ENCODE measurements at regions not wholly inside any gene's neighbourhood (a gene's known extent, or its start where the extent isn't known, plus 50 kb on each side); places are given as distances from the start of the nearest gene placed in this dataset.

DNA sequence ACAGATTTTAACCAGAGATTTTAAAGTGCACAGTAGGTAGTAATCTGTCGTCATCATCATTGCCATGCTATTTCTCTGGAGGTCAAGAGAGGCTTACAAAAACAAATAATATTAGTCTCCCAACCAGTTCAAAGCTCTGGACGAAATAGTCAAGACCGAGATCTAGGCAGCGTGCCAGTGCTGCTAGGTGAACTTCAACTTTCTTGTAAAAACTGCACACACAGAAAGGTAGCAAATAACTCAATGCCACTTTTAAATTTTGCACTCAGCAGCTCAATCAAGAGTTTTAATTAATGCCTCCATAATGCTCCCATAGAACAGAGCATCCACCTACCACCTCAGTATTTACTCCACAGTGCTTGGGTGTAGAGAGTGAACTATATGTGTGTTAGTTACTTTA, 656.8 kb downstream of the IRX1 start:
- CTCF ChIA-PET: no interaction called here
- POLR2A ChIA-PET: no interaction called here
- no peak for DNase-seq (ENCODE audit: extremely low spot score)
- TF ChIP-seq ELF4 (IDR thresholded peaks at IDR 0.05) (no peak), CTBP1 (IDR thresholded peaks at IDR 0.05; ENCODE audit: borderline replicate concordance) (no peak), PKNOX1 (IDR thresholded peaks at IDR 0.05) (no peak), SUZ12 (IDR thresholded peaks at IDR 0.05) (no peak), BHLHE40 (IDR thresholded peaks at IDR 0.05; ENCODE audit: borderline replicate concordance) (no peak), ZNF384 (IDR thresholded peaks at IDR 0.05) (no peak), SP1 (IDR thresholded peaks at IDR 0.05) (no peak), HDGF (IDR thresholded peaks at IDR 0.05; ENCODE audit: borderline replicate concordance) (no peak), LEF1 (IDR thresholded peaks at IDR 0.05; ENCODE audit: borderline replicate concordance) (no peak), NFRKB (IDR thresholded peaks at IDR 0.05) (no peak), TARDBP (IDR thresholded peaks at IDR 0.05) (no peak), FOXK2 (IDR thresholded peaks at IDR 0.05) (no peak), ARNT (IDR thresholded peaks at IDR 0.05) (no peak), FOXM1 (IDR thresholded peaks at IDR 0.05; ENCODE audit: borderline replicate concordance) (no peak), FOXA1 (IDR thresholded peaks at IDR 0.05) (no peak)

GRCh38 chr5:4254736-4255135, 659.1 kb downstream of the IRX1 start:
- TF ChIP-seq ELF4 (IDR thresholded peaks at IDR 0.05): no peak
- TF ChIP-seq FOXA1 (IDR thresholded peaks at IDR 0.05): no peak
- no peak for TF ChIP-seq NFRKB (IDR thresholded peaks at IDR 0.05)
- TF ChIP-seq SP1 (IDR thresholded peaks at IDR 0.05): no peak
- no peak for TF ChIP-seq CTBP1 (IDR thresholded peaks at IDR 0.05; ENCODE audit: borderline replicate concordance)
- no peak for TF ChIP-seq L3MBTL2 (conservative IDR thresholded peaks at IDR 0.05)
- TF ChIP-seq HDGF (IDR thresholded peaks at IDR 0.05; ENCODE audit: borderline replicate concordance): no peak
- no peak for TF ChIP-seq BHLHE40 (IDR thresholded peaks at IDR 0.05; ENCODE audit: borderline replicate concordance)
- TF ChIP-seq LEF1 (IDR thresholded peaks at IDR 0.05; ENCODE audit: borderline replicate concordance): no peak
- no peak for TF ChIP-seq ZNF384 (IDR thresholded peaks at IDR 0.05)

GRCh38 chr5:4255441-4255840, 659.8 kb downstream of the IRX1 start:
- POLR2A ChIA-PET: no interaction called here
- CTCF ChIA-PET: no interaction called here
- no peak for TF ChIP-seq LEF1 (IDR thresholded peaks at IDR 0.05; ENCODE audit: borderline replicate concordance)
- no peak for DNase-seq (ENCODE audit: extremely low spot score)

More at GRCh38 chr5:4254736-4255135, 659.1 kb downstream of the IRX1 start:
- no peak for DNase-seq (ENCODE audit: extremely low spot score)
- ChIA-PET CTCF (no interaction called here), POLR2A (no interaction called here)

GRCh38 chr5:4258170-4258569, 662.5 kb downstream of the IRX1 start:
- no peak for DNase-seq (ENCODE audit: extremely low spot score)
- ChIA-PET POLR2A (no interaction called here), CTCF (no interaction called here)
- TF ChIP-seq FOXK2 (IDR thresholded peaks at IDR 0.05) (no peak), ARNT (IDR thresholded peaks at IDR 0.05) (no peak), NFRKB (IDR thresholded peaks at IDR 0.05) (no peak)

GRCh38 chr5:4271193-4271592, 675.6 kb downstream of the IRX1 start:
- ChIA-PET CTCF (no interaction called here), POLR2A (no interaction called here)
- TF ChIP-seq NFRKB (IDR thresholded peaks at IDR 0.05): no peak
- TF ChIP-seq PKNOX1 (IDR thresholded peaks at IDR 0.05): no peak
- TF ChIP-seq SUZ12 (IDR thresholded peaks at IDR 0.05): no peak
- TF ChIP-seq L3MBTL2 (conservative IDR thresholded peaks at IDR 0.05): no peak
- no peak for TF ChIP-seq SP1 (IDR thresholded peaks at IDR 0.05)
- no peak for DNase-seq (ENCODE audit: extremely low spot score)

GRCh38 chr5:4275232-4275631, 679.6 kb downstream of the IRX1 start:
- no peak for TF ChIP-seq NFRKB (IDR thresholded peaks at IDR 0.05)
- no peak for TF ChIP-seq HDGF (IDR thresholded peaks at IDR 0.05; ENCODE audit: borderline replicate concordance)
- TF ChIP-seq FOXA1 (IDR thresholded peaks at IDR 0.05): no peak
- TF ChIP-seq SUZ12 (IDR thresholded peaks at IDR 0.05): no peak
- no peak for TF ChIP-seq ZNF384 (IDR thresholded peaks at IDR 0.05)
- no peak for TF ChIP-seq SP1 (IDR thresholded peaks at IDR 0.05)
- TF ChIP-seq FOXK2 (IDR thresholded peaks at IDR 0.05): no peak
- TF ChIP-seq TARDBP (IDR thresholded peaks at IDR 0.05): no peak
- TF ChIP-seq ARNT (IDR thresholded peaks at IDR 0.05): no peak
- TF ChIP-seq LEF1 (IDR thresholded peaks at IDR 0.05; ENCODE audit: borderline replicate concordance): no peak
- TF ChIP-seq ELF4 (IDR thresholded peaks at IDR 0.05): no peak
- TF ChIP-seq FOXM1 (IDR thresholded peaks at IDR 0.05; ENCODE audit: borderline replicate concordance): no peak
- TF ChIP-seq CTBP1 (IDR thresholded peaks at IDR 0.05; ENCODE audit: borderline replicate concordance): no peak
- TF ChIP-seq BHLHE40 (IDR thresholded peaks at IDR 0.05; ENCODE audit: borderline replicate concordance): no peak
- no peak for TF ChIP-seq PKNOX1 (IDR thresholded peaks at IDR 0.05)
- no peak for TF ChIP-seq L3MBTL2 (conservative IDR thresholded peaks at IDR 0.05)
- ChIA-PET CTCF (no interaction called here), POLR2A (no interaction called here)
- no peak for DNase-seq (ENCODE audit: extremely low spot score)

GRCh38 chr5:4294878-4295277, 699.2 kb downstream of the IRX1 start:
- no peak for DNase-seq (ENCODE audit: extremely low spot score)
- TF ChIP-seq ARNT (IDR thresholded peaks at IDR 0.05) (no peak), FOXK2 (IDR thresholded peaks at IDR 0.05) (no peak), HDGF (IDR thresholded peaks at IDR 0.05; ENCODE audit: borderline replicate concordance) (no peak), L3MBTL2 (conservative IDR thresholded peaks at IDR 0.05) (no peak), LEF1 (IDR thresholded peaks at IDR 0.05; ENCODE audit: borderline replicate concordance) (no peak), NFRKB (IDR thresholded peaks at IDR 0.05) (no peak), TARDBP (IDR thresholded peaks at IDR 0.05) (no peak), BHLHE40 (IDR thresholded peaks at IDR 0.05; ENCODE audit: borderline replicate concordance) (no peak), FOXM1 (IDR thresholded peaks at IDR 0.05; ENCODE audit: borderline replicate concordance) (no peak), CTBP1 (IDR thresholded peaks at IDR 0.05; ENCODE audit: borderline replicate concordance) (no peak)
- CTCF ChIA-PET: no interaction called here
- POLR2A ChIA-PET: no interaction called here

Measured in HEK293T (cell line).